ENCODE measurements at regions not wholly inside any gene's neighbourhood (a gene's known extent, or its start where the extent isn't known, plus 50 kb on each side); places are given as distances from the start of the nearest gene placed in this dataset.

- TF ChIP-seq POLR2AphosphoS5 (IDR thresholded peaks at IDR 0.05; ENCODE audit: low read depth), result no peak
- no peak for TF ChIP-seq CTCF (IDR thresholded peaks at IDR 0.05; ENCODE audit: insufficient read depth, low read length)
- no peak for TF ChIP-seq REST (IDR thresholded peaks at IDR 0.05; ENCODE audit: insufficient replicate concordance, low read depth)
- no peak for TF ChIP-seq SPI1 (IDR thresholded peaks at IDR 0.05; ENCODE audit: borderline replicate concordance, low read depth)
Observed at GRCh38 chr12:127205781-127206555, 1061.0 kb upstream of the TMEM132C start.

All from HL-60 (cell line).